ENCODE measurements at regions not wholly inside any gene's neighbourhood (a gene's known extent, or its start where the extent isn't known, plus 50 kb on each side); places are given as distances from the start of the nearest gene placed in this dataset.
A peak's percentile ranks its signal among the peaks of the same experiment; 100 is the strongest.

GRCh38 chr12:31869972-31870371 is 89.2 kb upstream of the RESF1 start:
- H3K23me2 ChIP-seq (ENCODE audit: insufficient read length, low read depth, low read length, poor library complexity, severe bottlenecking) = no peaks in the 10 kb centered on the region
- H2BK15ac ChIP-seq (ENCODE audit: low read depth, low read length) = no peak overlapping the region
- H3K27ac Mint-ChIP-seq = peak overlapping the region in 1 of 3 experiments; percentile 11; a peak in 1 of 7 replicates
- H3K9me3 Mint-ChIP-seq = peaks cover 23 to 29% of the 10 kb centered on the region in 2 experiments
- no CpG with 5 or more reads among the region's 2 CpGs for WGBS (ENCODE audit: extremely low coverage, insufficient read length, low lambda C conversion rate)
- no peak overlapping the region for H4K8ac ChIP-seq (replicated peaks; ENCODE audit: insufficient read length, low read depth, low read length)
- no peak overlapping the region for H3K27ac ChIP-seq (ENCODE audit: insufficient read length, low read depth, low read length)
- no peak overlapping the region for H2BK5ac ChIP-seq (ENCODE audit: insufficient read length, low read length)
- H3K27me3 ChIP-seq (ENCODE audit: insufficient read depth, low read length) = no peaks in the 10 kb centered on the region
- DNase-seq = no peak
- peaks cover 3 to 24% (median 14%) of the 10 kb centered on the region in 3 experiments for H3K36me3 Mint-ChIP-seq (ENCODE audit: insufficient read depth in 1 of 3, low read depth in 3 of 3)
- H3K56ac ChIP-seq (ENCODE audit: insufficient read length, low read depth, low read length) = no peak overlapping the region
- no peak overlapping the region for H3K23ac ChIP-seq (ENCODE audit: insufficient read length, low read depth, low read length)
- H3T11ph ChIP-seq (ENCODE audit: low read length) = no peak overlapping the region
- no peak overlapping the region for H4K91ac ChIP-seq (ENCODE audit: insufficient read length, low read depth, low read length)
- H3K27me3 Mint-ChIP-seq (ENCODE audit: low read depth) = no peaks in the 10 kb centered on the region; the same call in 1 of the 2 replicates
- H3K18ac ChIP-seq (ENCODE audit: insufficient read length, low read depth, low read length) = no peak overlapping the region
- no peak overlapping the region for H3K4ac ChIP-seq (ENCODE audit: low read depth, low read length)
- no peaks in the 10 kb centered on the region for H4K20me1 ChIP-seq (ENCODE audit: control insufficient read depth, insufficient read depth, insufficient read length)
- no peak overlapping the region for H2AK5ac ChIP-seq (ENCODE audit: insufficient read length, low read length)
- H2BK20ac ChIP-seq (ENCODE audit: low read depth, low read length, poor library complexity, severe bottlenecking) = no peak overlapping the region
- H3K4me3 Mint-ChIP-seq = no peak overlapping the region
- H2BK12ac ChIP-seq (ENCODE audit: insufficient read length, low read depth, low read length) = no peak overlapping the region
- H3K9ac ChIP-seq (ENCODE audit: extremely low read depth, insufficient read length, low read length) = no peak overlapping the region
- H3K4me1 Mint-ChIP-seq = peaks cover 14 to 19% of the 10 kb centered on the region in 2 experiments
- no peak overlapping the region for H3K14ac ChIP-seq (ENCODE audit: insufficient read depth, low read length)
- no peak overlapping the region for H2BK120ac ChIP-seq (ENCODE audit: low read depth, low read length, poor library complexity, severe bottlenecking)
- no peak overlapping the region for H2AFZ ChIP-seq (ENCODE audit: low read length)
- peaks cover 6% of the 10 kb centered on the region; the same call in 1 of the 2 replicates for H3K4me1 ChIP-seq (ENCODE audit: insufficient read depth, low read length)
- no peak overlapping the region for H3K4me2 ChIP-seq (ENCODE audit: insufficient read depth, insufficient read length, low read length)
- no peaks in the 10 kb centered on the region for H3K9me3 ChIP-seq (ENCODE audit: control insufficient read depth, low read depth, low read length)
- no peaks in the 10 kb centered on the region for H3K79me2 ChIP-seq (ENCODE audit: insufficient read depth, low read length)
- H4K5ac ChIP-seq (ENCODE audit: insufficient read length, low read depth, low read length) = no peak overlapping the region
- no peaks in the 10 kb centered on the region for H3K79me1 ChIP-seq (ENCODE audit: insufficient read depth, low read depth, low read length, poor library complexity, severe bottlenecking)
- TF ChIP-seq, protein P1, sequence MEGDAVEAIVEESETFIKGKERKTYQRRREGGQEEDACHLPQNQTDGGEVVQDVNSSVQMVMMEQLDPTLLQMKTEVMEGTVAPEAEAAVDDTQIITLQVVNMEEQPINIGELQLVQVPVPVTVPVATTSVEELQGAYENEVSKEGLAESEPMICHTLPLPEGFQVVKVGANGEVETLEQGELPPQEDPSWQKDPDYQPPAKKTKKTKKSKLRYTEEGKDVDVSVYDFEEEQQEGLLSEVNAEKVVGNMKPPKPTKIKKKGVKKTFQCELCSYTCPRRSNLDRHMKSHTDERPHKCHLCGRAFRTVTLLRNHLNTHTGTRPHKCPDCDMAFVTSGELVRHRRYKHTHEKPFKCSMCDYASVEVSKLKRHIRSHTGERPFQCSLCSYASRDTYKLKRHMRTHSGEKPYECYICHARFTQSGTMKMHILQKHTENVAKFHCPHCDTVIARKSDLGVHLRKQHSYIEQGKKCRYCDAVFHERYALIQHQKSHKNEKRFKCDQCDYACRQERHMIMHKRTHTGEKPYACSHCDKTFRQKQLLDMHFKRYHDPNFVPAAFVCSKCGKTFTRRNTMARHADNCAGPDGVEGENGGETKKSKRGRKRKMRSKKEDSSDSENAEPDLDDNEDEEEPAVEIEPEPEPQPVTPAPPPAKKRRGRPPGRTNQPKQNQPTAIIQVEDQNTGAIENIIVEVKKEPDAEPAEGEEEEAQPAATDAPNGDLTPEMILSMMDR (conservative IDR thresholded peaks at IDR 0.05) = no peak
